ENCODE measurements at regions not wholly inside any gene's neighbourhood (a gene's known extent, or its start where the extent isn't known, plus 50 kb on each side); places are given as distances from the start of the nearest gene placed in this dataset.

DNA sequence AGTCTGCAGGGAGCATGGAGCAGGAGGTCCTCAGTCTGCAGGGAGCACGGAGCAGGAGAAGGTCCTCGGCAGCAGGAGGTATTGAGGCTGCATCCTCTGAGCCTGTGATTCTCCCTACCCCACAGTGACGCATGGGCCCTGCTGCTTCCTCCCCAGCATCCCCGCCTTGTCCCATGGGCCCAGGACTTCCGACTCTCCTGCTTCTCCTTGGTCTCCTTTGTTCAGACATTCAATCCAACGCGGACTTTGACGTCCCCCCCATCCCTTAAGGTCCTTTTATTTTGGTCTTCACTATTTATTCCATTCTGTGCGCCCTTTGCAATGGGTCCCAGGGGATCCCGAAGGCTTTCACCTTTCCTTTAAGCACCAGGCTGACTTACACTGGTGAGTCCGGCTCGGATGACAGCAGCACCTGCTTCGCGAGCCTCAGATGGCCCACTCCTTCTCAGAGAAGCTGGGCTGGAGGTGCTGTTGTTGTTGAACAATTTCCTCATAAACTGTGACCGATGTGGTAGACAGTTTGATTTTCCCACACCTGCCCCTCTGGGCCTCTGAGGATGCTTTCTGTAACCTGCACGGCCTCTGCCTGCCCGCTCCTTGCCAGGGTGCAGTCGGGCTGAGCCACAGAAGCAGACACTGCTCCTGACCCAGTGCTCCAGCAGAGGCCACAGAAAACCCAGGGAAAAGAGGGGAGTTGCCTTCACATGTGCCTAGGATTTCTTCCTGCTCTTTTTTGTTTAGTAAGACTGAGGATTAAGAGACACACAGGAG, 407.2 kb upstream of the SHH start:
- TF ChIP-seq EZH2 (IDR thresholded peaks at IDR 0.05; ENCODE audit: insufficient read depth, poor library complexity, severe bottlenecking) (no peak), EZH2phosphoT487 (IDR thresholded peaks at IDR 0.05; ENCODE audit: insufficient read depth, low read depth) (no peak)

DNA sequence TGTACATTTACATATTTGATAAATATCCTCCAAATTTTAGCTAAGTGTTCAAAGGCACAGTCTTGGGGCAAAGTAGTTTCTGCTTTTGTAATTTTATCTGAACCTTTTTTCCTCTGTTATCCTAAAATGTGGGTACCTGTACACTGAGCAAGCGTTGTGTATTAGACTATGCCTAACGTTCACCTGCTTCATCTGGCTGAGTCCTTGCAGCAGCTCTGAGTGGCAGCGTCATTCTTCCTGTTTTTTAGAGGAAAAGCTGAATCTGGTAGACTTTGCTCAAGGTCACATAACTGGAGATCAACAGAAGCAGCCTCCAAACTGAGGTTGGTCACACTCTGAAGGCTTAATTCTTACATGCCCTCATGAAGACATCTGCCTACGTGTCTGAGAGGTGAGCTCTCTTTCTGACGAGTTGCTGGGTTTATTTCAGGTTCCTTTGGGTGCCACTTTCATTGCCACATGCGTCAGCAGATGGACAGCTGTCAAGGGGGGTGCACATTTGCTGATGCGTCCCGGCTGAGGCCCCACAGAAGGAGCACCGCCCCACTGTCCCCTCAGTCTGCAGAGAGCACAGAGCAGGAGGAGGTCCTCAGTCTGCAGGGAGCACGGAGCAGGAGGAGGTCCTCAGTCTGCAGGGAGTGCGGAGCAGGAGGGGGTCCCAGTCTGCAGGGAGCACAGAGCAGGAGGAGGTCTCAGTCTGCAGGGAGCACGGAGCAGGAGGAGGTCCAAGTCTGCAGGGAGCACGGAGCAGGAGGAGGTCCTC, 406.5 kb upstream of the SHH start:
- 8 to 15% methylated on average over 11 to 13 of the region's 13 CpGs for WGBS, 2 experiments (ENCODE audit: low coverage in 1 of 2, low lambda C conversion rate in 2 of 2, missing lambda C conversion rate in 2 of 2)

More for the DNA sequence above, 407.2 kb upstream of the SHH start:
- Histone ChIP-seq H3K4me3 (no peak overlapping the region), H2AFZ (no peak overlapping the region), H3K4me2 (ENCODE audit: unreplicated experiment) (no peak overlapping the region), H3K27me3 (replicated peaks; ENCODE audit: insufficient read depth) (no peaks in the 10 kb centered on the region), H3K9ac (no peak overlapping the region), H3K9me3 (ENCODE audit: low read depth) (no peaks in the 10 kb centered on the region), H4K20me1 (ENCODE audit: insufficient read depth) (no peaks in the 10 kb centered on the region), H3K4me1 (ENCODE audit: insufficient read depth) (no peaks in the 10 kb centered on the region), H3F3A (ENCODE audit: insufficient read depth) (no peaks in the 10 kb centered on the region), H3K36me3 (ENCODE audit: low read depth) (no peaks in the 10 kb centered on the region), H3K9me2 (ENCODE audit: insufficient read depth) (no peaks in the 10 kb centered on the region), H3K27ac (no peak overlapping the region), H3K79me2 (ENCODE audit: insufficient read depth) (no peaks in the 10 kb centered on the region)
- in situ Hi-C loops (cut with MboI), result no loop called here
- 21% methylated on average over 18 of the region's 18 CpGs for WGBS, 2 experiments (ENCODE audit: low coverage in 1 of 2, low lambda C conversion rate in 2 of 2, missing lambda C conversion rate in 2 of 2)
- no peak for DNase-seq

DNA sequence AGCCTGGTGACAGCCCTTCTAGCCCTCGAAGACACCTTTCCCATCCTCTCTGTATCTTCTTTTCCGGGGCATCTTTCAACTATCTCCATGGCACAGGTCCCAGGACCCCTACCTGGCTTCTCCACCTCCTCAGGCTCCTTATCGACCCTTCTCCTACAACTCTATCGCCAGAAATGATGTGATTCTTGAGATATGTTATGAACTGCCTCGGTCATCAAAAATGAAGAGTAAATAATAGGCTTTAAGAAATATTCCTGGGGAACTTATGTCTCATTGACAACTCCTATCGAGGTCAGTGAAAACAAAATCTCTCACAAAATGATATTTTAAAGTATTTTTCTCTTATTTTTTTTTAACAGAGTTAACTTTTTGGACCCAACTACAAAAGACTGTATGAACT, 405.5 kb upstream of the SHH start:
- Histone ChIP-seq H2AFZ (no peak overlapping the region), H3K9me2 (ENCODE audit: insufficient read depth) (no peaks in the 10 kb centered on the region), H3K9ac (no peak overlapping the region), H3K36me3 (ENCODE audit: low read depth) (no peaks in the 10 kb centered on the region), H3K27ac (no peak overlapping the region), H4K20me1 (ENCODE audit: insufficient read depth) (no peaks in the 10 kb centered on the region), H3F3A (ENCODE audit: insufficient read depth) (no peaks in the 10 kb centered on the region), H3K4me1 (ENCODE audit: insufficient read depth) (no peaks in the 10 kb centered on the region), H3K27me3 (replicated peaks; ENCODE audit: insufficient read depth) (no peaks in the 10 kb centered on the region), H3K79me2 (ENCODE audit: insufficient read depth) (no peaks in the 10 kb centered on the region), H3K4me3 (no peak overlapping the region), H3K9me3 (ENCODE audit: low read depth) (no peaks in the 10 kb centered on the region), H3K4me2 (ENCODE audit: unreplicated experiment) (no peak overlapping the region)
- in situ Hi-C loops (cut with MboI), result no loop called here
- DNase-seq, result no peak
- 18 to 20% methylated on average over 6 of the region's 6 CpGs for WGBS, 2 experiments (ENCODE audit: low coverage in 1 of 2, low lambda C conversion rate in 2 of 2, missing lambda C conversion rate in 2 of 2)
- TF ChIP-seq EZH2phosphoT487 (IDR thresholded peaks at IDR 0.05; ENCODE audit: insufficient read depth, low read depth), result no peak
- TF ChIP-seq EZH2 (IDR thresholded peaks at IDR 0.05; ENCODE audit: insufficient read depth, poor library complexity, severe bottlenecking), result no peak

More for the DNA sequence above, 406.5 kb upstream of the SHH start:
- Histone ChIP-seq H3K9me3 (ENCODE audit: low read depth) (no peaks in the 10 kb centered on the region), H3K4me3 (no peak overlapping the region), H3K4me1 (ENCODE audit: insufficient read depth) (no peaks in the 10 kb centered on the region), H3K9me2 (ENCODE audit: insufficient read depth) (no peaks in the 10 kb centered on the region), H3K27me3 (replicated peaks; ENCODE audit: insufficient read depth) (no peaks in the 10 kb centered on the region), H3K27ac (no peak overlapping the region), H3K9ac (no peak overlapping the region), H2AFZ (no peak overlapping the region), H3F3A (ENCODE audit: insufficient read depth) (no peaks in the 10 kb centered on the region), H3K4me2 (ENCODE audit: unreplicated experiment) (no peak overlapping the region), H3K79me2 (ENCODE audit: insufficient read depth) (no peaks in the 10 kb centered on the region), H4K20me1 (ENCODE audit: insufficient read depth) (no peaks in the 10 kb centered on the region), H3K36me3 (ENCODE audit: low read depth) (no peaks in the 10 kb centered on the region)
- DNase-seq, result no peak
- in situ Hi-C loops (cut with MboI), result no loop called here
- TF ChIP-seq EZH2 (IDR thresholded peaks at IDR 0.05; ENCODE audit: insufficient read depth, poor library complexity, severe bottlenecking), result no peak
- no peak for TF ChIP-seq EZH2phosphoT487 (IDR thresholded peaks at IDR 0.05; ENCODE audit: insufficient read depth, low read depth)

DNA sequence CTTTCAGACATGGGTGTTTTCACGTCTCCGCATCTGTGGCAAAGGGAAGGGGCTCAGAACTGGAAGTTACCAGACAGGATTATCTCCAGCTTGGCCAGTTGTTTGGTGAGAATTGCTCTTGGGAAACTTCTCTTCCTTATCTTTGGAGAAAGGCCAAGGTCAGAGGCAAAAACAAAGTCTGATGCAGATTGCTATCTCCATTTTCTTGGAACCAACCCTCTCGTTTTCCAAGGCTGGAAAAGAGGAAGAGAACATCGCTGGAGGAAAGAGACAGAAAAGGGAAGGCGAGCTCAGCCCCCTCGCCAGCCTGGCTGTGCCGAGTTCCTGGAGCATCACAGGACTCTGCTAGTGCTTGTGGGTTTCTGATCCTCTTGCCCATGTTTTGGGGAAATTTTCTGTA, 396.8 kb upstream of the SHH start:
- H4K20me1 ChIP-seq (ENCODE audit: insufficient read depth), result no peaks in the 10 kb centered on the region
- no peak overlapping the region for H2AFZ ChIP-seq
- H3K4me2 ChIP-seq (ENCODE audit: unreplicated experiment), result no peak overlapping the region
- H3F3A ChIP-seq (ENCODE audit: insufficient read depth), result no peaks in the 10 kb centered on the region
- no peaks in the 10 kb centered on the region for H3K36me3 ChIP-seq (ENCODE audit: low read depth)
- no peak for DNase-seq
- no peaks in the 10 kb centered on the region for H3K79me2 ChIP-seq (ENCODE audit: insufficient read depth)
- H3K4me3 ChIP-seq, result no peak overlapping the region
- H3K9ac ChIP-seq, result no peak overlapping the region
- H3K9me3 ChIP-seq (ENCODE audit: low read depth), result no peaks in the 10 kb centered on the region
- TF ChIP-seq EZH2 (IDR thresholded peaks at IDR 0.05; ENCODE audit: insufficient read depth, poor library complexity, severe bottlenecking), result no peak
- 25 to 26% methylated on average over 7 of the region's 7 CpGs for WGBS, 2 experiments (ENCODE audit: low coverage in 1 of 2, low lambda C conversion rate in 2 of 2, missing lambda C conversion rate in 2 of 2)
- H3K27ac ChIP-seq, result no peak overlapping the region
- H3K27me3 ChIP-seq (replicated peaks; ENCODE audit: insufficient read depth), result no peaks in the 10 kb centered on the region
- in situ Hi-C loops (cut with MboI), result no loop called here
- H3K9me2 ChIP-seq (ENCODE audit: insufficient read depth), result no peaks in the 10 kb centered on the region
- no peaks in the 10 kb centered on the region for H3K4me1 ChIP-seq (ENCODE audit: insufficient read depth)

Measured in GM23248 (cell line).